Activated naive CD4-positive, alpha-beta T cell treated with anti-CD3 and anti-CD28 coated beads, Interleukin-2, amount 50 U/mL, for 24 hours (primary cell): ENCODE measurements at regions not wholly inside any gene's neighbourhood (a gene's known extent, or its start where the extent isn't known, plus 50 kb on each side); places are given as distances from the start of the nearest gene placed in this dataset.
"Not testable (repeated sequence)": the region's sequence is repeated elsewhere in the genome, so short reads cannot be mapped to it uniquely, and the experiment has no call there.

Experiments
- H3K27ac Mint-ChIP-seq: one replicate; pipeline ENCODE4 v1.8.0; 2021; ENCODE audit warnings: mild to moderate bottlenecking, mixed read lengths
- H3K27me3 Mint-ChIP-seq: one replicate; pipeline ENCODE4 v1.8.0; 2021; ENCODE audit warnings: mixed read lengths
- H3K36me3 Mint-ChIP-seq: one replicate; pipeline ENCODE4 v1.8.0; 2021; ENCODE audit warnings: mixed read lengths
- H3K4me1 Mint-ChIP-seq: one replicate; pipeline ENCODE4 v1.8.0; 2021; ENCODE audit warnings: mixed read lengths
- H3K4me3 Mint-ChIP-seq: one replicate; pipeline ENCODE4 v1.8.0; 2021; ENCODE audit warnings: mild to moderate bottlenecking, mixed read lengths
- H3K9me3 Mint-ChIP-seq: one replicate; pipeline ENCODE4 v1.8.0; 2021; ENCODE audit warnings: mixed read lengths

DNA sequence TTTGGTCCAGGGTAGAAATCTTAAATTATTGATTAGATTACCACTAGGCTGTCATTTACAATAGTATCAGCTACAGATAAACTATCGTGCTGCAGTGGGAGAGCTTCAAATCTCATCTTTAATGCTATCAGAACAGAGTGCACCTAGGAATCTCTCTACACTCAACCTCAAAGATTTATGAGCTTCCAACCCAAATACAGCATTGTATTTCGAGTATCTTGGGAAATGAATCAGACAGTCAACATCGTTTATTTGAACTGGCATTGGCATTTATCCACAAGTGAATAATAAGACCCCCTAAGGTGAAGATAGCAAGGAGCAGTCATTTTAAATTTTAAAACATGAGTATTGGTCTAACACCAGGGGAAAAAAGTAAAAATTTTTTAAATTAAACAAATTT lies 1203.2 kb downstream of the CDH12 start:
- H3K4me3 Mint-ChIP-seq: no peak overlapping the region
- no peaks in the 10 kb centered on the region for H3K36me3 Mint-ChIP-seq
- no peak overlapping the region for H3K27ac Mint-ChIP-seq
- H3K27me3 Mint-ChIP-seq: no peaks in the 10 kb centered on the region
- H3K4me1 Mint-ChIP-seq: no peaks in the 10 kb centered on the region
- no peaks in the 10 kb centered on the region for H3K9me3 Mint-ChIP-seq

GRCh38 chr5:21646469-21646868 lies 1206.7 kb downstream of the CDH12 start:
- H3K4me1 Mint-ChIP-seq: no peaks in the 10 kb centered on the region
- H3K9me3 Mint-ChIP-seq: no peaks in the 10 kb centered on the region
- H3K27ac Mint-ChIP-seq: no peak overlapping the region
- H3K27me3 Mint-ChIP-seq: no peaks in the 10 kb centered on the region
- H3K36me3 Mint-ChIP-seq: no peaks in the 10 kb centered on the region
- H3K4me3 Mint-ChIP-seq: no peak overlapping the region

GRCh38 chr5:21644032-21644431 lies 1209.1 kb downstream of the CDH12 start:
- H3K36me3 Mint-ChIP-seq: no peaks in the 10 kb centered on the region
- no peak overlapping the region for H3K27ac Mint-ChIP-seq
- H3K27me3 Mint-ChIP-seq: no peaks in the 10 kb centered on the region
- H3K4me3 Mint-ChIP-seq: no peak overlapping the region
- H3K4me1 Mint-ChIP-seq: no peaks in the 10 kb centered on the region
- H3K9me3 Mint-ChIP-seq: no peaks in the 10 kb centered on the region

DNA sequence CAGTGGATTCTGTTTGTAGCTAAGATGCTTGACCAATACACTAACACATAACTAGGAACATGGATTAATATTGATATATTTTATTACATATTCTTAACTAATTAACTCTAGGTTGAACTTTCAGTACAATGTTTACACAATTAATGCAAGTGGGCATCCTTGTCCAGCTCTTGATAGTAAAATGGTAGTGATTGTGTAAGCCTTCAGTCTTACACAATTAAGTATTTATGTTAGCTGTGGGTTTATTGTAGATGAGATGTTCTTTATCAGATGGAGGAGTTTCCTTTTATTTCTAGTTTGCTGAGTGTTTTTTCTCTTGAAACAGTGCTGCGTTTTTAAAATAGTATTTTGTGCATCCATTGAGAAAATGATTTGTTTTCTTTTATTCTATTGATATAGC lies 1210.8 kb downstream of the CDH12 start:
- H3K4me3 Mint-ChIP-seq: no peak overlapping the region
- no peaks in the 10 kb centered on the region for H3K4me1 Mint-ChIP-seq
- H3K27me3 Mint-ChIP-seq: no peaks in the 10 kb centered on the region
- H3K9me3 Mint-ChIP-seq: no peaks in the 10 kb centered on the region
- no peak overlapping the region for H3K27ac Mint-ChIP-seq
- no peaks in the 10 kb centered on the region for H3K36me3 Mint-ChIP-seq

- Mint-ChIP-seq H3K9me3 (peaks cover 6% of the 10 kb centered on the region), H3K4me3 (no peak overlapping the region), H3K27me3 (no peaks in the 10 kb centered on the region), H3K36me3 (no peaks in the 10 kb centered on the region), H3K27ac (no peak overlapping the region), H3K4me1 (no peaks in the 10 kb centered on the region)
Observed at GRCh38 chr5:21623831-21624230, 1229.3 kb downstream of the CDH12 start.

DNA sequence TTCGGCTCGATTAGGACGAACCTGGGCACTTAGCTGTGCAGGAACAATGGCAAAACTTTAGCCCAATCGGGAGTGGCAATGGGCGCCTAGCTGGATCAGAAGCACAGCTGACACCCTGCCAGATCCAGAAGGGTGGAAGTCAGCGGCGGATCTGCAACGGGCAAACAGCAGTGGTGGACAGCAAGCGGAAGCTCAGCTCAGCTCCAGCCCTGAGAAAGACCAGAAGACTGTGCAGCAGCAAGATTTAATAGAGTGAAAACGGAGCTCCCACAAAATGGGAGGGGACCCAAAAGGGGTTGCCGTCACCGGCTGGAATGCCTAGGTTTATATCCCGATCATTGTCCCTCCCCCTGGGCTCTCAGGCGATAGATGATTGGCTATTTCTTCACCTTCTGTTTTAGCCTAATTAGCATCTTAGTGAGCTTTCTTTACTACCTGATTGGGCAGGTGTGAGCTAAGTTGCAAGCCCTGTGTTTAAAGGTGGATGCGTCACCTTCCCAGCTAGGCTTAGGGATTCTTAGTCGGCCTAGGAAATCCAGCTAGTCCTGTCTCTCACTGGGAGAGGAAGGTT lies 1237.9 kb downstream of the CDH12 start:
- Mint-ChIP-seq H3K27ac (no peak overlapping the region), H3K36me3 (no peaks in the 10 kb centered on the region), H3K4me1 (no peaks in the 10 kb centered on the region), H3K27me3 (no peaks in the 10 kb centered on the region), H3K9me3 (no peaks in the 10 kb centered on the region), H3K4me3 (no peak overlapping the region)

DNA sequence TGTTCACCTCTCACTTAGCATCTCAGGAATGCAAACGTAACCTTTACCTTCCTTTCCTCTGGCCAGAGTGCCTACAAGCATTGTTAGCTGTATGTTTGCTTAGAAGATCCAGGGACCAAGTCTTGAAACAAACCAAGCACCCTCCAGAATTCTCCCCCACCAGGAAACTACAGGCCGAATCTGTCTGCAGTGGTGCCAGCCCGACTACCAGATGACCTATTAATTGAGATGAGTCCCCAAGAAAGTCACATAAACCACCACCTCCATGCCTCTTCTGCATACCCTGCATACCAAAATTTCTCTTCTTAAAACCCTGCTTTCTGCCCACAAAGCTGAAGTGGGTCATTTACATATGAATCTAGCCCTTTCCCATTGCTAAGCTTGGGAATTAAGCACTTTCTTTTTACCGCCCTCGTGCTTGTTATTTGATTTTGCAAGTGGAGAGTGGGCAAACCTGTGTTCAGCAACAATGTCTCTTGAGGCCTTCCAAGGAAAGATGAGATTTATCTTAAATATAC lies 1239.1 kb downstream of the CDH12 start:
- H3K9me3 Mint-ChIP-seq: no peaks in the 10 kb centered on the region
- H3K27ac Mint-ChIP-seq: no peak overlapping the region
- no peaks in the 10 kb centered on the region for H3K27me3 Mint-ChIP-seq
- H3K4me3 Mint-ChIP-seq: no peak overlapping the region
- H3K36me3 Mint-ChIP-seq: no peaks in the 10 kb centered on the region
- H3K4me1 Mint-ChIP-seq: no peaks in the 10 kb centered on the region

- Mint-ChIP-seq H3K36me3 (no peaks in the 10 kb centered on the region), H3K9me3 (no peaks in the 10 kb centered on the region), H3K4me1 (no peaks in the 10 kb centered on the region), H3K4me3 (no peak overlapping the region), H3K27ac (no peak overlapping the region), H3K27me3 (no peaks in the 10 kb centered on the region)
Observed at GRCh38 chr5:21603796-21604195, 1249.3 kb downstream of the CDH12 start.

- Mint-ChIP-seq H3K27ac (no peak overlapping the region), H3K4me3 (no peak overlapping the region), H3K36me3 (peaks cover 2% of the 10 kb centered on the region), H3K9me3 (peaks cover 6% of the 10 kb centered on the region), H3K27me3 (no peaks in the 10 kb centered on the region), H3K4me1 (no peaks in the 10 kb centered on the region)
Observed at GRCh38 chr5:21594566-21594965, 1258.6 kb downstream of the CDH12 start.

DNA sequence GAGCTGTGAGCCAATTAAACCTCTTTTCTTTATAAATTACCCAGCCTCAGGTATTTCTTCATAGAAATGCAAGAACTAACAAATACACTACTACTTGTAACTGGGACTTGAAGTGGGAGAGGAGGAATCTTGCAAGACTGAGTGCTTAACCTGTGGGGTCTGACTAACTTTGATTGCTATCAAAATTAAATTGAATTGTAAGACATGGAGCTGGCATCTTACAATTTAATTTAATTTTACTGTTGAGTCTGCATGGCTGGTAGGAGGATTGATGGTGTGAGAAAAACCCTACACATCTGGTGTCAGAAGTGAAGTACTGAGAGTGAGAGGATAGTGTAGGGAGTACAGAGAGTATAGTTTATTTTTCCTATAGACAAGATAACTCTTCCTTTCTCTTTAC lies 1259.9 kb downstream of the CDH12 start:
- Mint-ChIP-seq H3K27me3 (no peaks in the 10 kb centered on the region), H3K4me3 (no peak overlapping the region), H3K36me3 (peaks cover 4% of the 10 kb centered on the region), H3K27ac (no peak overlapping the region), H3K4me1 (no peaks in the 10 kb centered on the region), H3K9me3 (peaks cover 6% of the 10 kb centered on the region)

DNA sequence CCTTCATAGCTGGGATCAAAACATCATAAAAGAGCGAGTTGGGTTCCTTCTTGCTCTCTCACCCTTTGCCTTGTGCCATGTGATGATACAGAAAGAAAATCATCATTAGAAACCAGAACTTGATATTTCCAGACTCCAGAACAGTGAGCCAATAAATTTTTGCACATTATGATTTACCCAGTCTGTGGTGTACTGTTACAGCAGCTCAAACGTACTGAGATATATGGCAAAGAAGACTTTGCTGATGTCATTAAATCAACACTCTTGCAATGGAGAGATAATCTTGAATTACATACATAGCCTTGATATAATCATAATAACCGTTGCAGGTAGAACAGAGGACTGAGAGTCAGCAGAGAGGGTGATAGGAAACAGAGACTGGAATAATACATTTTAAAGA lies 1271.6 kb downstream of the CDH12 start:
- no peaks in the 10 kb centered on the region for H3K4me1 Mint-ChIP-seq
- H3K4me3 Mint-ChIP-seq: no peak overlapping the region
- no peak overlapping the region for H3K27ac Mint-ChIP-seq
- no peaks in the 10 kb centered on the region for H3K27me3 Mint-ChIP-seq
- H3K36me3 Mint-ChIP-seq: peaks cover 21% of the 10 kb centered on the region
- H3K9me3 Mint-ChIP-seq: peaks cover 8% of the 10 kb centered on the region

DNA sequence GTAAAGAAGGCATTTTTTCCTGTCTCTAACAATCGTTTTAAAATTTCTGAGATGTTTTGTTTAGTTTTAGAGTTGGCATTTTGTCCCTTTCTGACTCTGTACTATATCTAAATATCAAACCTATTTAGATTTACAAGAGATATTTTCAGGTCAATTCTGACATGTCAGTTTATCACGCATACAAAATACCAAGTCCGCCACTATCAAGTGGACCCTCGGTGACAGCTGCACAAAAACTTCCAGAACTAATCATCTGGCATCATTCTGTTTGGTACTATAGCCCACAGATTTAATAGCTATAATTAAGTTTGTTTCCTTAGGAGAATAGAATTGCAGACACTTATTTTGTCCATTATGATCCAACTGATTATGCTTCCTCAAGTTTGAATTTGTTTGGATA lies 1278.2 kb downstream of the CDH12 start:
- H3K27me3 Mint-ChIP-seq: no peaks in the 10 kb centered on the region
- peaks cover 7% of the 10 kb centered on the region for H3K36me3 Mint-ChIP-seq
- no peaks in the 10 kb centered on the region for H3K9me3 Mint-ChIP-seq
- H3K4me3 Mint-ChIP-seq: no peak overlapping the region
- no peak overlapping the region for H3K27ac Mint-ChIP-seq
- H3K4me1 Mint-ChIP-seq: no peaks in the 10 kb centered on the region

DNA sequence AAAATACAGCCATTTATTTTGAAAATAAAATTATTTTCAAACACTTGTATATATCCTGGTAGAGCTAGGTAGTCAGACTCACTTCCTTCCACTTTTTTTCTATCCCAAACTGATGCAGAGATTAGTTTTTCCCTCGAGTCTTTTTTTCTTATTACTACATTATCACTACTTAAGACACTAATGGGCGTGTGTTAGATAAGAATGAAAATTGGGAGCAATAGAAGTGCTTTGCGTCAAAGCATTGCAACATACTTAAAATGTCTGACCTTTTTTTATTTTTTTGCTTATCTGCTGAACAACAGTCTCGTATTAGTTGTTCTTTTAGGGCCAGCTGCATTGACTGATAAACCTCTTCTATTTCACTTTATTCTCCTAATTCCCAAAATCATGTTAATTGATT lies 1278.7 kb downstream of the CDH12 start:
- Mint-ChIP-seq H3K4me3 (no peak overlapping the region), H3K27me3 (no peaks in the 10 kb centered on the region), H3K27ac (no peak overlapping the region), H3K36me3 (peaks cover 5% of the 10 kb centered on the region), H3K9me3 (no peaks in the 10 kb centered on the region), H3K4me1 (no peaks in the 10 kb centered on the region)

DNA sequence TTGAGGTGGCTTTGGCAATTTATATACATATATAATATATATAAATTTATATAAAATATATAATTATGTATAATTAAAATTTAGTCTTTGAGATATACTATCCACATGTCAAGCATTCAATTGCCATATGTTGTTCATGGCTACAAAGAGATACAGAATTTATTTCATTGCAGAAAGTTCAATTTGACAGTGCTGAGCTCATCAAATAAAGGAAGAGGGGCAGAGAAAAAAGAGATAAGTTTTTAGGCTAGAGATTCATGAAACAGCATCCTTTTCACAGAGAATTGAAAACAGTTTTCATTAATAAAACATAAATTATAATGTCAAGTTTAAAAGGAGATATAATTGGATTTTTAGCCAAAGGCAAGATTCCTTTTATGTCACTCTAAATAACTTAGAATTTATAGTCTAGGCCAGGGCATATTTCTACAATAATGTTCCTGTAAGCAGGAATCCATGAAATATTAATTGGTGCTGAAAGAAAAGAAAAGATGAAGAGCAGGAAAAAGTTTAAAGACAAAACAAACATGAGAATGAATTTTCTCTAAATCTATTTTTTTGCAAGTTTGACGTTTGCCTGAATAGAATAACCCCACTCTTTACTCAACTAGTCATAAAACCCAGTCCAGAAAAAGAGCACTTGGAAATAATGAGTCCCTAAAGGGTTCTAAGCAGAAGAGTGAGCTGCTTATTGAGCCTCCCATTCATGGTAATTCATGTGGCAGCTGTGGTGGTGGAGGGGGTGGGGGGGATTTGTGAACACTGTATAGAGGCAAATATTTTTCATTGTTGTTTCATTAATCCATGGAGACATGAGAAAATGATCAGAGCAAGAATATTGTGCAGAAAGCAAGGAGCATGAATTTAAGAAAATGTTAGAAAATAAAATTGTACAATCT lies 1279.5 kb downstream of the CDH12 start:
- Mint-ChIP-seq H3K36me3 (peaks cover 5% of the 10 kb centered on the region), H3K4me3 (no peak overlapping the region)

DNA sequence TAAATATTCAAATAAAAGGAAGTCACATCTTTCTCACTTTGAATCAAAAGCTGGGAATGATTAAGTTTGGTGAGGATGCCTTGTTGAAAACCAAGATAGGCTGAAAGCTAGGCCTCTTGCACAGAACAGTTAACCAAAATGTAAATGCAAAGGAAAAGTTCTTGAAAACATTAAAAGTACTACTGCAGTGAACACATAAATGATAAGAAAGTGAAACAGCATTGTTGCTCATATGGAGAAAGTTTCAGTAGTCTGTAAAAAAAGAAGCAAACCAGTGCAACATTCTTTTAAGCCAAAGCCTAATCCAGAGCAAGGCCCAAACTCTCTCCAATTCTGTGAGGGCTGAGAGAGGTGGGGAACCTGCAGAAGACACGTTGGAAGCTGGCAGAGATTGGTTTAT lies 1281.9 kb downstream of the CDH12 start:
- H3K27me3 Mint-ChIP-seq, H3K9me3 Mint-ChIP-seq, H3K27ac Mint-ChIP-seq, H3K4me3 Mint-ChIP-seq, H3K4me1 Mint-ChIP-seq: not testable (repeated sequence)
- peaks cover 16% of the 10 kb centered on the region for H3K36me3 Mint-ChIP-seq

More for the DNA sequence above, 1279.5 kb downstream of the CDH12 start:
- Mint-ChIP-seq H3K4me1 (no peaks in the 10 kb centered on the region), H3K27ac (no peak overlapping the region), H3K27me3 (no peaks in the 10 kb centered on the region), H3K9me3 (no peaks in the 10 kb centered on the region)

GRCh38 chr5:21559109-21559508 lies 1294.0 kb downstream of the CDH12 start:
- H3K4me3 Mint-ChIP-seq: not testable (repeated sequence)

More at GRCh38 chr5:21559109-21559508, 1294.0 kb downstream of the CDH12 start:
- H3K4me1 Mint-ChIP-seq, H3K36me3 Mint-ChIP-seq, H3K9me3 Mint-ChIP-seq, H3K27ac Mint-ChIP-seq, H3K27me3 Mint-ChIP-seq: not testable (repeated sequence)
